Mesenchymal stem cell (in vitro differentiated cells and primary cell): ENCODE measurements at regions not wholly inside any gene's neighbourhood (a gene's known extent, or its start where the extent isn't known, plus 50 kb on each side); places are given as distances from the start of the nearest gene placed in this dataset.

Source experiments
- DNase-seq: peaks from one replicate; pipeline ENCODE4 v3.0.0-alpha.2; 2013
- H2AFZ ChIP-seq: one replicate; pipeline ENCODE4 v1.6.1; 2013; ENCODE audit warnings: low read depth, mild to moderate bottlenecking, control low read depth, inconsistent platforms, low read length, moderate library complexity
- H2AK5ac ChIP-seq: 2 replicates; pipeline ENCODE4 v1.6.1; 2013; ENCODE audit warnings: low read length, moderate library complexity, mild to moderate bottlenecking, inconsistent platforms; ENCODE audit not compliant: severe bottlenecking
- H2BK120ac ChIP-seq: one replicate; pipeline ENCODE4 v1.6.1; 2013; ENCODE audit warnings: low read depth, mild to moderate bottlenecking, inconsistent platforms, low read length, moderate library complexity
- H2BK12ac ChIP-seq, 2 experiments: one replicate each; pipeline ENCODE4 v1.6.1; 2013; ENCODE audit warnings: inconsistent platforms in 2 of 2, low read length in 2 of 2, mild to moderate bottlenecking in 2 of 2, moderate library complexity in 2 of 2, control low read depth in 1 of 2
- H2BK15ac ChIP-seq: one replicate; pipeline ENCODE4 v1.6.1; 2013; ENCODE audit warnings: mild to moderate bottlenecking, low read depth, inconsistent platforms; ENCODE audit not compliant: poor library complexity, severe bottlenecking
- H2BK5ac ChIP-seq: 2 replicates; pipeline ENCODE4 v1.6.1; 2013; ENCODE audit warnings: low read depth, mild to moderate bottlenecking, low read length, control low read depth, inconsistent platforms; ENCODE audit not compliant: poor library complexity, severe bottlenecking
- H3K14ac ChIP-seq, 2 experiments: one replicate each; pipeline ENCODE4 v1.6.1; 2013; ENCODE audit warnings: inconsistent platforms in 2 of 2, low read length in 2 of 2, control low read depth in 1 of 2, mild to moderate bottlenecking in 1 of 2, moderate library complexity in 1 of 2
- H3K18ac ChIP-seq, 2 experiments: one replicate each; pipeline ENCODE4 v1.6.1; 2013; ENCODE audit warnings: inconsistent platforms in 2 of 2, low read length in 2 of 2, control low read depth in 1 of 2, low read depth in 1 of 2, mild to moderate bottlenecking in 1 of 2
- H3K23ac ChIP-seq, 2 experiments: one replicate each; pipeline ENCODE4 v1.6.1; 2013; ENCODE audit warnings: inconsistent platforms in 2 of 2, low read length in 2 of 2, mild to moderate bottlenecking in 2 of 2, moderate library complexity in 2 of 2, control low read depth in 1 of 2
- H3K27ac ChIP-seq: 2 replicates; pipeline ENCODE4 v1.5.1; 2013; ENCODE audit warnings: mild to moderate bottlenecking, moderate library complexity, low read length, control low read depth, inconsistent platforms; ENCODE audit not compliant: poor library complexity, severe bottlenecking
- H3K27me3 ChIP-seq, 2 experiments: 2 replicates each; pipeline versions ENCODE4 v1.6.1 to v1.7.0; 2013; ENCODE audit warnings: low read length in 2 of 2, mild to moderate bottlenecking in 2 of 2, moderate library complexity in 2 of 2, control low read depth in 1 of 2, inconsistent platforms in 1 of 2; ENCODE audit not compliant: control insufficient read depth in 1 of 2, insufficient read depth in 1 of 2
- H3K36me3 ChIP-seq, 2 experiments: 2 replicates each; pipeline versions ENCODE4 v1.6.1 to v1.7.0; 2013; ENCODE audit warnings: low read length in 2 of 2, control low read depth in 1 of 2, inconsistent platforms in 1 of 2, low read depth in 1 of 2, mild to moderate bottlenecking in 1 of 2; ENCODE audit not compliant: insufficient read depth in 2 of 2, control insufficient read depth in 1 of 2
- H3K4ac ChIP-seq, 2 experiments: one replicate each; pipeline ENCODE4 v1.6.1; 2013; ENCODE audit warnings: inconsistent platforms in 2 of 2, low read length in 2 of 2, mild to moderate bottlenecking in 2 of 2, moderate library complexity in 2 of 2, control low read depth in 1 of 2, low read depth in 1 of 2
- H3K4me1 ChIP-seq: 2 replicates; pipeline ENCODE4 v1.6.1; 2013; ENCODE audit warnings: low read depth, low read length, control low read depth; ENCODE audit not compliant: control insufficient read depth, insufficient read depth
- H3K4me2 ChIP-seq: 2 replicates; pipeline ENCODE4 v1.6.1; 2013; ENCODE audit warnings: low read length, mild to moderate bottlenecking, inconsistent platforms; ENCODE audit not compliant: poor library complexity, severe bottlenecking
- H3K4me3 ChIP-seq, 2 experiments: 2 replicates each; pipeline versions ENCODE4 v1.5.1 to v1.7.0; 2013; ENCODE audit warnings: low read length in 2 of 2, mild to moderate bottlenecking in 2 of 2, control low read depth in 1 of 2, low read depth in 1 of 2; ENCODE audit not compliant: insufficient read depth in 1 of 2
- H3K79me1 ChIP-seq: replicated peaks from 2 replicates; pipeline ENCODE4 v1.6.1; 2013; ENCODE audit warnings: mild to moderate bottlenecking, control low read depth, low read length, inconsistent platforms; ENCODE audit not compliant: poor library complexity, severe bottlenecking
- H3K9ac ChIP-seq: 2 replicates; pipeline ENCODE4 v1.7.0; 2013; ENCODE audit warnings: mild to moderate bottlenecking, low read length, moderate library complexity
- H3K9me3 ChIP-seq: 2 replicates; pipeline ENCODE4 v1.7.0; 2013; ENCODE audit warnings: mild to moderate bottlenecking, low read length; ENCODE audit not compliant: control insufficient read depth
- H4K8ac ChIP-seq: one replicate; pipeline ENCODE4 v1.6.1; 2013; ENCODE audit warnings: inconsistent platforms, mild to moderate bottlenecking, low read length, moderate library complexity
- H4K91ac ChIP-seq: one replicate; pipeline ENCODE4 v1.6.1; 2013; ENCODE audit warnings: mild to moderate bottlenecking, low read length, inconsistent platforms
- WGBS: methylation state at CpG from one replicate; pipeline ENCODE4 v1.1.7; 2013; ENCODE audit warnings: mixed read lengths; 5-methylcytosine and 5-hydroxymethylcytosine counted together

DNA sequence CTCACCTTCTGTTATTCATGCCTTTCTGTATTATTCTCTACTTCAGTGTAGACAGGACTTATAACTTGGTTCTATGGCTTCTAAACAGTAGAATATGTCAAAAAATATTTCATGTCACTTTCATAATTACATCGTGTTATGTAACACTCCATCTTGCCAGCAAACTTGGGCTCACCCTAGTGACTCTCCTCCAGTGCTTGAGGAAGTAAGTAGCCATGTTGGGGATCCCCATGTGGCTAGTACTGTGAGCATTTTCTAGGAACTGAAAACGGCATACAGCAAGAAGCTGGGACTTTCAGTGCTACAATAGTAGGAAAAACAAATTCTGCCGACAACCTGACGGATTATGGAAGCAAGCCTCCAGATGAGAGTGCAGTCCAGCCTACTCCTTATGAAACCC lies 495.6 kb downstream of the SLITRK6 start:
- Histone ChIP-seq H4K91ac (no peak overlapping the region), H2BK15ac (no peak overlapping the region), H3K4ac (no peak overlapping the region), H3K9ac (no peak overlapping the region), H2AFZ (no peak overlapping the region), H2BK120ac (no peak overlapping the region), H3K79me1 (no peaks in the 10 kb centered on the region), H3K9me3 (peaks cover 2% of the 10 kb centered on the region), H3K23ac (no peak overlapping the region), H3K4me1 (no peaks in the 10 kb centered on the region), H4K8ac (no peak overlapping the region), H3K14ac (no peak overlapping the region), H3K36me3 (no peaks in the 10 kb centered on the region), H3K18ac (no peak overlapping the region), H2BK5ac (no peak overlapping the region), H3K27ac (no peak overlapping the region), H3K27me3 (no peaks in the 10 kb centered on the region), H2BK12ac (no peak overlapping the region), H3K4me3 (no peak overlapping the region), H3K4me2 (no peak overlapping the region), H2AK5ac (no peak overlapping the region)
- no peak for DNase-seq
- 67% methylated on average over 4 of the region's 4 CpGs for WGBS

DNA sequence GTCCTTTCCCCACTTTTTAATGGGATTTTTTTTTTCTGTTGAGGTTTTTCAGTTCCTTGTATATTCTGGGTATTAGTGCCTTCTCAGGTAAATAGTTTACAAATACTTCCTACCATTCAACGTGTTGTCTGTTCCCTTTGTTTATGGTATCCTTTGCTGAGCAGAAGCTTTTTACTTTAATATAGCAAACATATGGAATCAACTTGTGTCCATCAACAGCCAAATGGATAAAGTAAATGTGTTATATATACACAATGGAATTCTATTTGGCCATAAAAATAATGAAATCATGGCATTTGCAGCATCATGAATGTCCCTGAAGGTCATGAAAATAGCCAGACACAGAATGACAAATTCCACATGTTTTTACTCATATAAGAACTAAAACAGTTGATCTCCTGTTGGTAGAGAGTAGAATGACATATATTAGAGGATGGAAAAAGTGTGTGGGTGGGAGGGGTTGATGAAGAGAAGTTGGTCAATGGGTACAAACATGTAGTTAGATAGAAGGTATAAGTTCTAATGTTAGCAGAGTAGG lies 500.8 kb downstream of the SLITRK6 start:
- Histone ChIP-seq H3K79me1 (no peaks in the 10 kb centered on the region), H3K18ac (no peak overlapping the region), H3K36me3 (no peaks in the 10 kb centered on the region), H2AK5ac (no peak overlapping the region), H3K4me2 (no peak overlapping the region), H3K27me3 (no peaks in the 10 kb centered on the region), H3K14ac (no peak overlapping the region), H4K91ac (no peak overlapping the region), H3K23ac (no peak overlapping the region), H2BK12ac (no peak overlapping the region), H3K4ac (no peak overlapping the region), H3K9ac (no peak overlapping the region), H3K27ac (no peak overlapping the region), H2BK5ac (no peak overlapping the region), H2AFZ (no peak overlapping the region), H2BK120ac (no peak overlapping the region), H3K4me3 (no peak overlapping the region), H2BK15ac (no peak overlapping the region), H3K9me3 (no peaks in the 10 kb centered on the region), H4K8ac (no peak overlapping the region), H3K4me1 (no peaks in the 10 kb centered on the region)
- no CpG with 5 or more reads among the region's 1 CpG for WGBS
- peak; percentile 55 for DNase-seq

DNA sequence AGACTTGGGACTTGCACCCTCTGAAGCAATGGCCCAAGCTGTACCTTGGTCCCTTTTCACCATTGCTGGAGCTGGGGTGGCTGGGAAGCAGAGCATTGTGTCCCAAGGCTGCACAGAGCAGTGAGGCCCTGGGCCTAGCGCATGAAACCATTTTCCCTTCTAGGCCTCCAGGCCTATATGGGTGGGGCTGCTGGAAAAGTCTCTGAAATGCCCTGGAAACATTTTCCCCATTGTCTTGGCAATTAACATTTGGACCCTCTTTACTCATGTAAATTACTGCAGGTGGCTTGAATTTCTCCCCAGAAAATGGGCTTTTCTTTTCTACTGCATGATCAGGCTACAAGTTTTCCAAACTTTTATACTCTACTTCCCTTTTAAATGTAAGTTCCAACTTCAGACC lies 510.5 kb downstream of the SLITRK6 start:
- WGBS = 100% methylated on average over 1 of the region's 1 CpG
- Histone ChIP-seq H3K4ac (no peak overlapping the region), H3K18ac (peak overlapping the region in 1 of 2 experiments; percentile 18), H3K27me3 (no peaks in the 10 kb centered on the region), H2AK5ac (no peak overlapping the region), H2AFZ (no peak overlapping the region), H3K36me3 (no peaks in the 10 kb centered on the region), H3K4me1 (no peaks in the 10 kb centered on the region), H3K9ac (no peak overlapping the region), H3K79me1 (no peaks in the 10 kb centered on the region), H2BK120ac (no peak overlapping the region), H2BK12ac (peak overlapping the region in 1 of 2 experiments; percentile 29), H3K14ac (no peak overlapping the region), H4K91ac (no peak overlapping the region), H3K4me2 (no peak overlapping the region), H4K8ac (no peak overlapping the region), H3K9me3 (no peaks in the 10 kb centered on the region), H2BK15ac (no peak overlapping the region), H3K4me3 (no peak overlapping the region), H2BK5ac (no peak overlapping the region), H3K27ac (no peak overlapping the region), H3K23ac (no peak overlapping the region)
- DNase-seq = no peak

DNA sequence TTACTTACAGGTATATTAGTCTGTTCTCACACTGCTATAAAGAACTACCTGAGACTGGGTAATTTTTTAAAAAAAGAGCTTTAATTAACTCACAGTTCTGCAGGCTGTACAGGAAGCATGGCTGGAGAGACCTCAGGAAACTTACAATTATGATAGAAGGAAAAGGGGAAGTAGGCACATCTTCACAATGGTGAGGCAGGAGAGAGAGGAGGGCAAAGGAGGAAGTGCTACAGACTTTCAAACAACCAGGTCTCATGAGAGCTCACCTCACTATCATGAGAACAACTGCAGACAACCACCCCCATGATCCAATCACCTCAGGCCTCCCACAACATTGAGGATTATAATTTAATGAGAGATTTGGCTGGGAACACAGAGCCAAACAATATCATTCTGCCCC lies 511.7 kb downstream of the SLITRK6 start:
- H3K27me3 ChIP-seq = no peaks in the 10 kb centered on the region
- H3K23ac ChIP-seq = no peak overlapping the region
- H3K4me3 ChIP-seq = no peak overlapping the region
- no peak overlapping the region for H3K14ac ChIP-seq
- H2BK5ac ChIP-seq = no peak overlapping the region
- no peak overlapping the region for H4K8ac ChIP-seq
- H2AK5ac ChIP-seq = no peak overlapping the region
- no peak overlapping the region for H2BK15ac ChIP-seq
- H3K9me3 ChIP-seq = no peaks in the 10 kb centered on the region
- no peak overlapping the region for H3K27ac ChIP-seq
- no peak overlapping the region for H3K9ac ChIP-seq
- H2BK120ac ChIP-seq = no peak overlapping the region
- DNase-seq = no peak
- H2BK12ac ChIP-seq = no peak overlapping the region
- H3K4me1 ChIP-seq = no peaks in the 10 kb centered on the region
- no peak overlapping the region for H3K18ac ChIP-seq
- no peaks in the 10 kb centered on the region for H3K36me3 ChIP-seq
- no peaks in the 10 kb centered on the region for H3K79me1 ChIP-seq
- no peak overlapping the region for H4K91ac ChIP-seq
- H2AFZ ChIP-seq = no peak overlapping the region
- no peak overlapping the region for H3K4me2 ChIP-seq
- H3K4ac ChIP-seq = no peak overlapping the region
